Stimulated activated CD4-positive, alpha-beta T cell treated with anti-CD3 and anti-CD28 coated beads, Interleukin-4, amount 100 ng/mL, for 4 hours (primary cell): ENCODE measurements at regions not wholly inside any gene's neighbourhood (a gene's known extent, or its start where the extent isn't known, plus 50 kb on each side); places are given as distances from the start of the nearest gene placed in this dataset.
"Not testable (repeated sequence)": the region's sequence is repeated elsewhere in the genome, so short reads cannot be mapped to it uniquely, and the experiment has no call there.

Experiments used
- DNase-seq, 2 experiments: peaks; one replicate each; pipeline ENCODE4 v3.0.0-alpha.2; 2020

DNA sequence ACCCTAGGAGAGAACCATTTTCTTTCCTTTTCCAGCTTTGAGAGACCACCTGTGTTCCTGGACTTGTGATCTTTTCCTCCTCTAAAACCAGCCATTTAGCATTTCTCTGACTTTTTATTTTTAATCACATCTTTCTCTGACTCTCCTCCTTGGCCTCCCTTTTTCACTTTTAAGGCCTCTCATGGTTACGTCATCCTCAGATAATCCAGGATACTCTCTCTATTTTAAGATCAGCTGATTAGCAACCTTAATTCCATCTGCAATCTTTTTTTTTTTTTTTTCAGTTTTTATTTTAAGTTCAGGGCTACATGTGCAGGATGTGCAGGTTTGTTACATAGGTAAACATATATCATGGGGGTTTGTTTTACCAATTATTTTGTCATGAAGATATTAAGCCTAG lies 54.0 kb downstream of the RFPL4B start:
- no peak for DNase-seq

GRCh38 chr6:112407101-112407590 lies 60.0 kb downstream of the RFPL4B start:
- no peak for DNase-seq

DNA sequence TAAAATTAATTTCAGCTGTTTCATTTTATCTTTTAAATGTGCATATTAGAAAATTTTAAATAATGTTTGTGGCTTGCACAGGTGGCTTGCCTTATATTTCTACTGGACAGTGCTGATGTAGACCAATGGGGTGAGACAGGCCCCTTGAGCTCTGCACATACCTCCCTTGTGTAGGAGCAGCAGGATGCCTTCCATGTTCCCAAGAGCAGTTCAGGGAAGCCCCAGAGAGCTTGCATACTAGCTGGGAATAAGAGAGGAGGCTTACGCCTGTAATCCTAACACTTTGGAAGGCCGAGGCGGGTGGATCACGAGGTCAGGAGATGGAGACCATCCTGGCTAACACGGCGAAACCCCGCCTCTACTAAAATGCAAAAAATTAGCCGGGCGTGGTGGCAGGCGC lies 61.4 kb downstream of the RFPL4B start:
- DNase-seq: no peak

GRCh38 chr6:112409311-112409710 lies 62.2 kb downstream of the RFPL4B start:
- no peak for DNase-seq

DNA sequence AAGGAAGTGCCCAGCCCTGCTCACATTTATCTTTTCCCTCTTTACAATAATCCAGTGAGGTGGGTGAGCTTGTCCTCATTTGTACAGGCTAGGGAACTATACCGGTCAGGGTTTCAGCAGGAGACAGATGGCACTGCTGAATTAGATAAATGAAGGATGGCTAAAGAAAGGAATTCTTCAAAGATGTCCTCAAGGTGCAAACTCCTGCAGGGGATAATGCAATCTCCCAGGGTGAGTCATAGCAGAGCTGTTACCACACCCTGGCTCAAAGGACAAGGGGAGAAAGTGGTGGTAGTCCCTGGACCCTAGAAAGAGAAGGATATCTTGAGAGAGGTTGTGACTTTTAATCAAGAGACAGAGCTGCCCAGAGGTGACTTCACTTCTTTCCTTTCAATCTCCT lies 66.7 kb downstream of the RFPL4B start:
- no peak for DNase-seq

DNA sequence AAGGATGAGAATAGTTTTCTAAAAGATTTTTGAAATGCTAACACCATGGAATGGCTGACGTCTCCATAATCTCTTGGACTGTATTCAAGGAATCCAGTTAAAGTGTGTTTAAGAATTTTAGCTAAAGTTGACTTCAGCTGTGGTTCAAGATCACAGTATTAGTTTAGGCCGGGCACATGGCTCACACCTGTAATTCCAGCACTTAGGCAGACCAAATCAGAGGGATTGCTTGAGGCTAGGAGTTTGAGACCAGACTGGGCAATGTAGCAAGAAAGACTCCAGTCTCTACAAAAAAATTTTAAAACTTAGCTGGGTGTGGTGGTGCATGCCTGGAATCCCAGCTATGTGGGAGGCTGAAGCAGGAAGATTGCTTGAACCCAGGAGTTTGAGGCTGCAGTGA lies 68.2 kb downstream of the RFPL4B start:
- no peak for DNase-seq

- DNase-seq: no peak
Measured at GRCh38 chr6:112416866-112417265, 69.7 kb downstream of the RFPL4B start.

DNA sequence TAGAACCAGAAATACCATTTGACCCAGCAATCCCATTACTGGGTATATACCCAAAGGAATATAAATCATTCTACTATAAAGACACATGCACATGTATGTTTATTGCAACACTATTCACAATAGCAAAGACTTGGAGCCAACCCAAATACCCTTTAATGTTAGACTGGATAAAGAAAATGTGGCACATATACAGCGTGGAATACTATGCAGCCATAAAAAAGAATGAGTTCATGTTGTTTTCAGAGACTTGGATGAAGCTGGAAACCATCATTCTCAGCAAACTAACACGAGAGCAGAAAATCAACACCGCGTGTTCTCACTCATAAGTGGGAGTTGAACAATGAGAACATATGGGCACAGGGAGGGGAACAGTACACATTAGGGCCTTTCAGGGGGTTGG lies 79.9 kb downstream of the RFPL4B start:
- DNase-seq: not testable (repeated sequence)

DNA sequence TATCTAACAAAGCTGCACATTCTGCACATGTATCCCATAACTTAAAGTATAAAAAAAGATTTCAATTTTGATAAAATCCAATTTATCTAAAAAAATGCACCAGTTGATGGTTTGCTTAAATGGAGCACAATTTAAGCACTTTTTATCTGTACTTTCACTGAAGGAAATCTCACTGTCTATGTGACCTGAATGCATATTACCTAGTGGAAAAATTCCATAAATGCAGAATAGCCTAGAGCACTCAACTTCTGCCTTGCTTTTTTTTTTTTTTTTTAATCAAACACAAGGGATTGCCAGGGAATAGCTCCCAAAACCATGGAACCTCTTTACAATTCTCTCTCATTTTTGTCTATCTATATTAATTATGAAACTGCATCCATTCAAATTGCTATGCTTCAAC lies 80.4 kb downstream of the RFPL4B start:
- no peak for DNase-seq

DNA sequence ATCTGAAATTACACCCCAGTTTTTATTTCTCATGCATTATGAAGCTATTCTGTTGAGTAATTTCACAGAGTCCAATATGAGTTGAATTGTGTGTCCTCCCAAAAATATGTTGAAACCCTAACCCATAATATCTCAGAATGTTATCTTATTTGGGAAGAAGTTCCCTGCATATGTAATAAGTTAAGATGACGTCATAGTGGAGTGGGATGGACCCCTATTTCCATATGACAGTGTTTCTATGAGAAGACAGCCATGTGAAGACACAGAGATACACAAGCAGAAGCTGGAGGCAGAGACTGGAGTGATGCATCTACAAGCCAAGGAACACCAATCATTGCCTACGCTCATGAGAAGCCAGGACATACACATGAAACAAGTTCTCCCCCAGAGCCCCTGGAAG lies 81.3 kb downstream of the RFPL4B start:
- no peak for DNase-seq

GRCh38 chr6:112429226-112429625 lies 82.1 kb downstream of the RFPL4B start:
- no peak for DNase-seq

DNA sequence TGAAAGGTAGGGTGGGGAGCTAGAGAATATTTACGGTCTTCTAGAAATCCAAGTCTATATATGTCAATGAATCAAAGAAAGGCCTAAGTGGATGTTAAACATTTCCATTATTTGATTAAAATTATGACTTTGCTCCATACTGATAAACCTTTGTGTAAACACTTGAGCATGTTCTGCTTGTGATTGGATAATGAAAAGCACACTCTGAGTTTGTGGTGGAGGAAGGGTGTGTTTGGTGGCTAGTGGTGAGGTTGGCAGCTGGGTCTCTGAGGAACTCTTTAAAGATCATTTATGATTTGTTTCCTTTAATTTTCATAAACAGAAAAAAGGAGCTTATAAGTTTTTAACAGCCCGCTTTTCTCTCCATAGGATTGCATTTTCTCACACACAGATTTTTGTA lies 84.7 kb downstream of the RFPL4B start:
- no peak for DNase-seq

DNA sequence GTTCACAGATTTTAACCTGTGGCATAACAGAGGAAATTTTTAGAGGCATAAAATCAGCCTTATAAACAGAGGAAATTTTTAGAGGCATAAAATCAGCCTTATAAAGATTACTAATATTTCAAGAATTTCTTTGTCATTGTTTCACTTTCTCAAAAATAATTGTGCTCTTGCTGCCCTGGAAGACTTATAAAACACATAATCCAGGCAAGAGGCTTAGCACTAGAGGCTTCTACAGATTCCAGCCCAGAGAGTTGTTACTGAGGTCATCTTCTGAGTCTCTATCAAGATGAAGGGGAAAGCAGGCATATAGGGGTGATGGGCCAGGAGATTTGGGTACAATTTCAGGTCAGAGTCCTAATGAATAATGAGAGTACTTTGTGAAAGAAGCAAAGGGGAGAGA lies 85.7 kb downstream of the RFPL4B start:
- DNase-seq: no peak

- DNase-seq: no peak
Measured at GRCh38 chr6:112433457-112433856, 86.3 kb downstream of the RFPL4B start.

DNA sequence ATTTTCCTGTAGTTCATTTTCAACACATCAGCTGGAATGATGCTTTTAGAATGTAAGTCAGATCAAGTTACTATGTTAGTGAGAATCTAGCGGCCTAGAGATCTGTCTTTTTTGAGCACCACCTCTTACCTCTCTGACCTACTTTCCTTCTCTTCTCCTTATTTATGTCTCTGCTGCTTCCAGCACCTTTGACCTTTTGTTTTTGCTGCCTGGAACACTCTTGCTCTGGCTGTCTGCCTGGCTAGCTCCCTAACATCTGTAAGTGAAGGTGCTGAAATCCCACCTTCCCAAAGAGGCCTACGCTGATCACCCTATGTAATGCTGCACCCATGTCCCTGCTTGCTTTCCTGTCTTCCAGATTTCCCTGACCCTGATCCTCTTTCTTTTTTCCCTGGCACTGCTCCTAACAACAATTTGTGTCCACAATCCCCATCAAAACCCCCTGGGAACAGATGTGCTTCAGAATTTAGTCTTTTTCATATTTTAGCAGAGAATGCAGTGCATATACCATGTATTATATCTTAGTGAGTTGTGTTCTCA lies 87.8 kb downstream of the RFPL4B start:
- no peak for DNase-seq

DNA sequence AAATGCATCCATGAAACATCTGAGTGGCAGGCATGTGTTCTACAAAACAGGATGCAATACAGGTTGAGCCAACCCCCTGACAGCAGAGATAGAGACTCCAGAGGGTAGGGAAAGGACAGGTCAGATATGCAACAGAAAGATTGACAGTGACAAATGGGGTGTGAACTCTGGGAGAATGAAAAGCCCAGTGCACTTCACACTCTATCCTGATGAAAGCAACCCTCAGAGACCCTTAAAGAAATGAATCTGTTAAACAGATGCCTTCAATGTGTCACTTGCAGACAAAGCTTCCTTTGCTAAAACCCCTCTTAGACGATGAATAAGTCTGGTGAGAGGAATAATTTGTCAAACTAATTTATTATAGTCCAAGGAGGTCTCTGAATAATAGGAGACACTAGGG lies 89.9 kb downstream of the RFPL4B start:
- no peak for DNase-seq

- no peak for DNase-seq
Measured at GRCh38 chr6:112439010-112439409, 91.9 kb downstream of the RFPL4B start.

DNA sequence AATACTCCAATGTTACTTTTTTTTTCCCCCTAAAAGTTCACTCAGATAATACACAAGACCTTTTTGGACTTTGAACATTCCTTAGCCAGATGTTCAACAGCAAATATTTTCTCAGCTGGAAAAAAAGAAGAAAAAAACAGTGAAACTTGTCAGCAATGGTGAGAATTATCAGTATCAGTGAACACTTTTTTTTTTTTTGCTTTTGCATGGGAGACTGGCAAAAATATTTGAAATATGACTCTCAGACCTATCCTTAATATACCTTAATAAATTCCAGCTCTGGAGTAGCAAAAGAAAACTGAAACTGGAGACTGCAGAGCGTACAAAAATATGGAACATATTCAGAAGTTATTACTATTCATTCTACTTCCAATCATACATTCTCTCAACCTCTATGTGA lies 92.3 kb downstream of the RFPL4B start:
- no peak for DNase-seq

DNA sequence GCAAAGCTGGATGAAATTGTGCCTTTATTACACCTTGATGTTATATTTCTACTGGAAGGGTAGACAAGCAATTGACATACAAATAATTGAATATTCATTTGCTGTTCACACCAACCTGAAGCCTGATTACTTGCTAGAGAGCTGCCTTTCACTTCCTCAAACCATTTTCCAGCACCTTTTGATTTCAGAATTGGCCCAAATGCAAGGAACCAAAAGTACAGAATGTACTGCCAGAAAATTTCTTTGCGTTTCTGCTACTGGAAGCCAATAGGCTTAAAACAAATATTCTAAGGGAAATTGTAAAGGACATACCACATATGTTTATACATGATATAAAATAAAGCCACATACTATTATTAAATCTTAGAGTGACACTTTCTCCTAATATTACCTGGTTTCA lies 94.5 kb downstream of the RFPL4B start:
- DNase-seq: no peak

GRCh38 chr6:112443179-112444065 lies 96.3 kb downstream of the RFPL4B start:
- no peak for DNase-seq

GRCh38 chr6:112448786-112449185 lies 101.7 kb downstream of the RFPL4B start:
- DNase-seq: not testable (repeated sequence)

- DNase-seq: no peak
Measured at GRCh38 chr6:112450663-112451062, 103.5 kb downstream of the RFPL4B start.

DNA sequence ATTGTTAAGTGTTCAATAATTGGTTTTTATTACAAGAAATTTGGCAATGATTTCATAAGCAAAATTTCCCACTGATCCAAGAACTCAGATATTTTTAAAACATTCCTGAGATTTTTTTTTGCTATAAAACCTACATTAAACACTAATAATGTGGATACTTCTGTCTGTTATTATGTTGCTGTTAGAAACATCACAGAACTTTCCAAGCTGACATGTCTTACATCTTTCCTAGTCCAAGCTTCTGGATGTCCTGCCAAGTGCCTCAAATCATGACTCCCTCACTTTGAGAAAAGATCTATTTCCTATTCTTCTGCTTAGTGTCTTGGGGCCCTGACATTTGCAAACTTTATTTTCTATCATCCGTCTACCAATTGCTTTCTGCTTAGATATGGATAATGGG lies 110.8 kb downstream of the RFPL4B start:
- DNase-seq: no peak

DNA sequence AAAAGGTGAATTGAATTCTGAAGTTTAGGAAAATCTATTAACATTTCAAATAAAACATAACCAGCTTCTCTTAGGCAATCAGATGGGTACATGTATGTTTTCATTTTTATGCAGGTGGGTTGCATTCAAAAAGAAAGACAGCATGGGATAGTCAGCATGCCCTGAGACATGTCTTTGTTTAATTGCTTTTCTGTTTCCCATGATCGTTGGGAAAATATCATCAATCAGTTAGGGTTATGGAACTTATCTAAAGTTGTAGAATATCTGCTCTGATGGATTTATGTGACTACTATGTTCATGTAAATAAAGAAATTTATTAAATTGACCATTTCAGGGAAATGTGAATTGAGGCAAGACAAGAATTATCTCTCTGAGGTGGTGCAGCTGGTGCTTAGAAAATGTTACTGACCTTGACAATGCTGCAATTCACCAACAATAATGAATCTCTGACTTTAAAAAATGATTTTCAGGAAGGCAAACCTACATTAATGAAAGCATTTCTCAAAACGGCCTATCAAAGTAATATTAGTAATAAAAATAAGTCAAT lies 112.7 kb downstream of the RFPL4B start:
- no peak for DNase-seq
